OCI-LY1 (cell line): ENCODE measurements at regions not wholly inside any gene's neighbourhood (a gene's known extent, or its start where the extent isn't known, plus 50 kb on each side); places are given as distances from the start of the nearest gene placed in this dataset.

ENCODE experiments used
- H2AFZ ChIP-seq: fragments of 200-600 bp; sonication (generic), shearing (Covaris generic); 2 replicates; pipeline ENCODE4 v1.6.0; 2014; ENCODE audit warnings: antibody characterized with exemption, mild to moderate bottlenecking, low read length
- H3F3A ChIP-seq: fragments of 200-600 bp; sonication (generic), shearing (Covaris generic); 2 replicates; pipeline ENCODE4 v1.6.0; 2014; ENCODE audit warnings: mild to moderate bottlenecking, antibody characterized with exemption, low read length, moderate library complexity; ENCODE audit not compliant: insufficient read depth
- H3K27ac ChIP-seq: fragments of 200-600 bp; sonication (generic); 2 replicates; pipeline ENCODE4 v1.5.1; 2014; ENCODE audit warnings: low read length, mixed run types, mild to moderate bottlenecking, low read depth; ENCODE audit not compliant: poor library complexity, severe bottlenecking
- H3K27me3 ChIP-seq: fragments of 200-600 bp; sonication (generic); 2 replicates; pipeline ENCODE4 v1.6.0; 2014; ENCODE audit warnings: antibody characterized with exemption, mild to moderate bottlenecking, low read length, moderate library complexity; ENCODE audit not compliant: insufficient read depth
- H3K36me3 ChIP-seq: fragments of 200-600 bp; sonication (generic); 2 replicates; pipeline ENCODE4 v1.6.1; 2014; ENCODE audit warnings: mild to moderate bottlenecking, antibody characterized with exemption, low read length, moderate library complexity, mixed read lengths; ENCODE audit not compliant: insufficient read depth
- H3K4me1 ChIP-seq: fragments of 200-600 bp; sonication (generic); 2 replicates; pipeline ENCODE4 v1.5.1; 2014; ENCODE audit warnings: mild to moderate bottlenecking, low read length, moderate library complexity; ENCODE audit not compliant: insufficient read depth, severe bottlenecking
- H3K4me2 ChIP-seq: fragments of 200-600 bp; sonication (generic), shearing (Covaris generic); 2 replicates; pipeline ENCODE4 v1.6.1; 2014; ENCODE audit warnings: low read length
- H3K4me3 ChIP-seq: fragments of 200-600 bp; sonication (generic); 2 replicates; pipeline ENCODE4 v1.5.1; 2014; ENCODE audit warnings: low read length, low read depth, mild to moderate bottlenecking, mixed read lengths; ENCODE audit not compliant: poor library complexity, severe bottlenecking
- H3K79me2 ChIP-seq: fragments of 200-600 bp; shearing (Covaris generic); 2 replicates; pipeline ENCODE4 v1.6.1; 2016; ENCODE audit warnings: mixed run types, low read length, mixed read lengths; ENCODE audit not compliant: insufficient read depth
- H3K9ac ChIP-seq: fragments of 200-600 bp; sonication (generic), shearing (Covaris generic); 2 replicates; pipeline ENCODE4 v1.6.1; 2014; ENCODE audit warnings: mild to moderate bottlenecking, low read length, mixed read lengths
- H3K9me2 ChIP-seq: fragments of 200-600 bp; sonication (generic), shearing (Covaris generic); 2 replicates; pipeline ENCODE4 v1.6.1; 2014; ENCODE audit warnings: low read depth, mild to moderate bottlenecking, low read length, mixed read lengths
- H3K9me3 ChIP-seq: fragments of 200-600 bp; shearing (Covaris generic); 2 replicates; pipeline ENCODE4 v1.6.1; 2014; ENCODE audit warnings: low read length, mixed read lengths
- H4K20me1 ChIP-seq: fragments of 200-600 bp; sonication (generic), shearing (Covaris generic); 2 replicates; pipeline ENCODE4 v1.6.0; 2016; ENCODE audit warnings: mild to moderate bottlenecking, low read length; ENCODE audit not compliant: insufficient read depth
- CTCF ChIP-seq: fragments of 200-600 bp; sonication (generic), shearing (Covaris generic); IDR thresholded peaks from 2 replicates; pipeline ENCODE4 v1.5.1; 2017; ENCODE audit warnings: mild to moderate bottlenecking, antibody characterized with exemption, low read length, moderate library complexity, mixed read lengths
- EZH2 ChIP-seq: fragments of 200-600 bp; sonication (generic), shearing (Covaris generic); IDR thresholded peaks from 2 replicates; pipeline ENCODE4 v1.8.0; 2017; ENCODE audit warnings: borderline replicate concordance, mixed run types, mild to moderate bottlenecking, antibody characterized with exemption, low read length, moderate library complexity, mixed read lengths

DNA sequence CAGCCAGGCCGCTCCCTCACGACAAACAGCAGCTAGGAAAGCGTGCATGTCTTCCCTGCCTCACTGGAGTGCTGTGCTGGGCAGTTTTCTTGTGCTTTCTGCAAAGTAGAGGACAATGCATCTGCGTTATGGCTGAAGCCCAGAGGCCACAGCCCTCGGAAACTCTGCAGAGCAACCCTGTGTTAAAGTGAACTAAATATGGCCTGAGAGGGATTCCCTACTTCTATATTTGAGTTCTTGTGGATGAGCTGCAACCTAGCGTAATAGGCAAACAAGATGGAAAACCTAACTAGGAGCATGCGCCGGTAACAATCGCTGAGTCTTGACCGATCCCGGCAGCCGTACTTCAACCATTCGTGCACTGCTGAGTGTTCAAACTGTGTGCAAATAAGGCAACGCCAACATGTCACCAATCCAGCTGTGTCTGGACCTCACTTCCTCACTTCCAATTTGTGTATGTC, 471.9 kb upstream of the HS6ST1 start:
- H3K79me2 ChIP-seq = no peaks in the 10 kb centered on the region
- H3K36me3 ChIP-seq = no peaks in the 10 kb centered on the region
- TF ChIP-seq EZH2 = no peak
- TF ChIP-seq CTCF = no peak
- H3K9ac ChIP-seq = no peak overlapping the region
- H3K9me2 ChIP-seq = no peaks in the 10 kb centered on the region
- no peak overlapping the region for H3K4me3 ChIP-seq
- no peak overlapping the region for H3K4me2 ChIP-seq
- H2AFZ ChIP-seq = no peak overlapping the region
- H3K27me3 ChIP-seq = no peaks in the 10 kb centered on the region
- H3K9me3 ChIP-seq = no peaks in the 10 kb centered on the region
- no peaks in the 10 kb centered on the region for H4K20me1 ChIP-seq
- no peak overlapping the region for H3K27ac ChIP-seq
- H3K4me1 ChIP-seq = no peaks in the 10 kb centered on the region
- no peaks in the 10 kb centered on the region for H3F3A ChIP-seq

DNA sequence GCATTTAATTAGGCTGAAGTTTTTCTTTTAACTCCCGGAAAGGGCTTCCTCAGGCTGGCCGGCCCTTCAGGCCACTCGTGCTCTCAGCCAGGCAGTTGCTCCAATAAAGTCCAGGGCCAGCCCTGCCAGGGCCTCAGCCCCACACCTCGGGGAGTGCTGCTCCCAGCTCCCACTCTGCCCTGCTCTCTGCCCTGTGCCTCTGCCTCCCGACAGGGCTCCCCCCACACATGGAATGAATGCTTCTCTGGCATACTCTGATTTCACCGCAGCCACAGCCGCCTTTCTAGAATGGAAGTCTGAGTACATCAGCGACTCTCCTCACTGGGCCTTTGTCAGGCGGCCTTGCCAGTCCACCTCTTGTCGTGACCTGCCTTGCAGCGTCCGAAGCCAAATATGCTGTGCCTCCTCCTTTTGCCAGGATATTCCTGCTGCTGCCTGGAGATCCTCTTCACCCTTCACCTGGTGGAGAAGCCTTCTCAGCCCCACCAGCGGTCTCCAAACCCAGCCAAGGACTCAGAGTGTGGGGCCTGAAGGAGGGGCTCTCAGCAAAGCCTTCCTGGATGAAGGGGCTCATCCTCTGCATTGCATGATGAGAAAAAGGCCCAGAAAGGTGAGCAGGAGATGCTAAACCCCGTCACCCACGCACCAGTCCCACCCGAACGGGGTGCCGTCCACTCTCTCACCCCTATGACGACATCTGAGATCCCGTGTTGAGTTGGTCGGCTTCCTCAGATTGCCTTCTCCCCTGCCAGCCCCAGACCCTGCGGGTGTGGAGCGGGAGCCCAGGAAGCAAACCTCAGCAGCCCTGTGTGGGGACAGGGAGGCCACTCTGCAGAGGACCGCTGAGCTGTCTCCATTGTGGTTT, 472.7 kb upstream of the HS6ST1 start:
- Histone ChIP-seq H2AFZ (no peak overlapping the region), H3K4me1 (no peaks in the 10 kb centered on the region), H3F3A (no peaks in the 10 kb centered on the region), H3K4me3 (no peak overlapping the region), H4K20me1 (no peaks in the 10 kb centered on the region), H3K27ac (no peak overlapping the region), H3K27me3 (no peaks in the 10 kb centered on the region), H3K9ac (no peak overlapping the region), H3K4me2 (no peak overlapping the region), H3K36me3 (no peaks in the 10 kb centered on the region), H3K9me2 (no peaks in the 10 kb centered on the region), H3K9me3 (no peaks in the 10 kb centered on the region), H3K79me2 (no peaks in the 10 kb centered on the region)
- TF ChIP-seq CTCF (no peak), EZH2 (no peak)

- Histone ChIP-seq H3K9me2 (no peaks in the 10 kb centered on the region), H3K36me3 (no peaks in the 10 kb centered on the region), H3K27ac (no peak overlapping the region), H3K9ac (no peak overlapping the region), H3K4me2 (no peak overlapping the region), H3K4me1 (no peaks in the 10 kb centered on the region), H2AFZ (no peak overlapping the region), H3K4me3 (no peak overlapping the region), H3F3A (no peaks in the 10 kb centered on the region), H3K27me3 (no peaks in the 10 kb centered on the region), H3K79me2 (no peaks in the 10 kb centered on the region), H4K20me1 (no peaks in the 10 kb centered on the region), H3K9me3 (no peaks in the 10 kb centered on the region)
- TF ChIP-seq CTCF = no peak
- TF ChIP-seq EZH2 = no peak
Observed at GRCh38 chr2:128791985-128792320, 473.3 kb upstream of the HS6ST1 start.
